ENCODE measurements at regions not wholly inside any gene's neighbourhood (a gene's known extent, or its start where the extent isn't known, plus 50 kb on each side); places are given as distances from the start of the nearest gene placed in this dataset.

DNA sequence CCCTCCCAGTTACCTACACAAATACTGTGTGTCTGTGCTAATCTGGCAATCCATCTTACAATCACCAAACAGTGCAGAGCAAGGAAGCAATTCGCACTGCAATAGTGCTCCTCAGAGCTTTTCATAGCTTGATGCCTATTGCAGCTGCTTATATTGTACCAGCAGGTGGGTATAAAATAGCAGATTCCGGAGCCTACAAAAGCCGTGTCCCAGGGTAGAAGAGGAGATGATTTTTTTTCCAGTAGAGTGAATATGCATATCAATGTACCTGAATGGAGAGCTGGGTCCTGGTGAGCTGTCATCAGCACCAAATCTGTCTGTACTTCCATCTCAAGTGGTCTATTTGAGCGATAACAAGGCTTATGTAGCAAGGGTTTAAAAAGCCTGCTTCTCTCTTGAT lies 668.4 kb downstream of the DIAPH3 start:
- no peak overlapping the region for H3K4me3 ChIP-seq (ENCODE audit: low read depth in 1 of 2, low read length in 2 of 2)
- WGBS, 2 donors = 91 to 92% methylated on average over 4 of the region's 4 CpGs
- no peaks in the 10 kb centered on the region for H3K9me3 ChIP-seq (ENCODE audit: control insufficient read depth in 2 of 2, insufficient read depth in 1 of 2, low read depth in 1 of 2, low read length in 1 of 2)
- no peaks in the 10 kb centered on the region for H3K4me1 ChIP-seq (ENCODE audit: control insufficient read depth in 2 of 2, insufficient read depth in 2 of 2, low read length in 1 of 2)
- no peaks in the 10 kb centered on the region for H3K36me3 ChIP-seq (ENCODE audit: control insufficient read depth in 2 of 2, insufficient read depth in 2 of 2, low read length in 1 of 2)
- H3K27me3 ChIP-seq (ENCODE audit: control insufficient read depth in 1 of 2, insufficient read depth in 2 of 2, low read length in 2 of 2) = no peaks in the 10 kb centered on the region
- H3K27ac ChIP-seq (ENCODE audit: low read depth in 2 of 2, low read length in 1 of 2) = no peak overlapping the region

DNA sequence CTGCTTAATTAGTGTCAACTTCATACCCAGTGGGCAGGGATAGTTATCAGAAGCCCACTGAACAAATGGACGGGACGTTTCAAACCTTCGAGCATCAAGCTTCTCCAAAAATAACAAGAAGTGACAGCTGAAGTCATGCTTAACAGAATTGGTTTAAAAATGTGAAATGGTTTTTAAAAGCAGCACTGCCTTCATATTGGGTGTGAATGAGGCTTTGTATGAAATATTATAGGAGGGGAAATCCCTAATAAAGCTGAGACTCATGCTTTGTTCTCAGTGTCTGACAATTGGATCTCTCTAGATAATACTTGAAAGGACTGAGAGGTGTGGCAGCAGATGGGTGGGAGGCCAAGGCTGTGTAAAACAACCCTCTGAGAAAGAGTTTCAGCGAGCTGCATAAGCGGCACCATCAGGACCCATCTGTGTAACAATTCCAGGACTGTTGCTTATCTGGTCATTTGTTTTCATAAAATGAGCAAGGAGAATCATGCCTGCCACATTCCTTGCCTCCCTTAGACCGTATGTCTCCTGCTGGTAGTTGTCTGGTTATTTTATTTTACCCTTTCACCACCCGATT lies 667.7 kb downstream of the DIAPH3 start:
- Histone ChIP-seq H3K27me3 (ENCODE audit: control insufficient read depth in 1 of 2, insufficient read depth in 2 of 2, low read length in 2 of 2) (no peaks in the 10 kb centered on the region), H3K27ac (ENCODE audit: low read depth in 2 of 2, low read length in 1 of 2) (no peak overlapping the region), H3K36me3 (ENCODE audit: control insufficient read depth in 2 of 2, insufficient read depth in 2 of 2, low read length in 1 of 2) (no peaks in the 10 kb centered on the region), H3K9me3 (ENCODE audit: control insufficient read depth in 2 of 2, insufficient read depth in 1 of 2, low read depth in 1 of 2, low read length in 1 of 2) (no peaks in the 10 kb centered on the region), H3K4me1 (ENCODE audit: control insufficient read depth in 2 of 2, insufficient read depth in 2 of 2, low read length in 1 of 2) (no peaks in the 10 kb centered on the region), H3K4me3 (ENCODE audit: low read depth in 1 of 2, low read length in 2 of 2) (no peak overlapping the region)
- WGBS, 2 donors = 76 to 77% methylated on average over 7 of the region's 7 CpGs

DNA sequence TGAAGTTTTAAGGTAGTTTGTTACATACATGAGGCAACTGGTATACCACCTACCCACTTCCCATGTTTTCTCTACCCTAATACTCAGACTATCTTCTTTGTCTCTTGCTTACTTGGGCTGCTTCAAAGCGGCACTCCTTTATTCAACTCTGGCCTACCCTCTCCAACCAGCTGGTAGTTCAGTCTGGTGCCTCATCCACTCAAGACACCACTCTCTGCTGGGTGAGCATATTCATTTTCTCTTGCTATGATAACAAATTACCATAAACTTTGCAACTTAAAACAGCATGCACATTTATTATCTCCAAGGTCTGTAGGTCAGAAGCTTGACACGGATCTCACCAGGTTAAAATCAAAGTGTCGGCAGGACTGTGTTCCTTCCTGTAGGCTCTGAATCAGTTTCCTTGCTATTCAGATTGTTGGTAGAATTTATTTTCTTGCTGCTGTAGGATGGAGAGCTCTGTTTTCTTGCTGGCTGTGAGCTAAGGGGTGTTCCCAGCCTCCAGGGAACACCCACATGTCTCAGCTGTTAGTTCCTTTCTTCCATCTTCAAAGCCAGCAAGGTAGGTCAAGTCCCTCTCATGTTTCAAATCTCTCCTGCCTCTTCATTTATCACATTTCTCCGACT lies 666.0 kb downstream of the DIAPH3 start:
- Histone ChIP-seq H3K4me1 (ENCODE audit: control insufficient read depth in 2 of 2, insufficient read depth in 2 of 2, low read length in 1 of 2) (no peaks in the 10 kb centered on the region), H3K36me3 (ENCODE audit: control insufficient read depth in 2 of 2, insufficient read depth in 2 of 2, low read length in 1 of 2) (no peaks in the 10 kb centered on the region), H3K4me3 (ENCODE audit: low read depth in 1 of 2, low read length in 2 of 2) (no peak overlapping the region), H3K27ac (ENCODE audit: low read depth in 2 of 2, low read length in 1 of 2) (no peak overlapping the region), H3K27me3 (ENCODE audit: control insufficient read depth in 1 of 2, insufficient read depth in 2 of 2, low read length in 2 of 2) (no peaks in the 10 kb centered on the region), H3K9me3 (ENCODE audit: control insufficient read depth in 2 of 2, insufficient read depth in 1 of 2, low read depth in 1 of 2, low read length in 1 of 2) (no peaks in the 10 kb centered on the region)
- 85 to 86% methylated on average over 4 of the region's 4 CpGs for WGBS, 2 donors

DNA sequence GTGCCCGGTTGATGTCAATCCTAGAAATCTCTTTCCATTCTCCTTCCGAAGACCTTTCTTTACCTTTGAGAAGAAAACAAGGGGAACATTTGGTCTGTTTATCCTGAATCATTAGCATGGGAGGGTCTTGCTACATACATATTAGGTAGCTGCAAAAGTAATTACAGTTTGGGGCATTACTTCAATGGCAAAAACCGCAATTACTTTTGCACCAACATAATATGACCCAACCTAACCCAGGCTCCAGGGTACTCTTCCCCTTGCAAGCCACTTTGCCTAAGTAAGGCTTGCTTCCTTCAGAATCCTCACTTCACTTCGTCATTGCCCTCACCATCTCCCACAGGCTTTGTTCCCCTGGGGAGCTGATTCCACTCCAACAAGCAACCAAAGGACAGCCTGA lies 662.7 kb downstream of the DIAPH3 start:
- H3K27me3 ChIP-seq (ENCODE audit: control insufficient read depth in 1 of 2, insufficient read depth in 2 of 2, low read length in 2 of 2) = no peaks in the 10 kb centered on the region
- WGBS, 2 donors = 84 to 90% methylated on average over 4 of the region's 4 CpGs
- H3K36me3 ChIP-seq (ENCODE audit: control insufficient read depth in 2 of 2, insufficient read depth in 2 of 2, low read length in 1 of 2) = no peaks in the 10 kb centered on the region
- H3K4me1 ChIP-seq (ENCODE audit: control insufficient read depth in 2 of 2, insufficient read depth in 2 of 2, low read length in 1 of 2) = no peaks in the 10 kb centered on the region
- no peaks in the 10 kb centered on the region for H3K9me3 ChIP-seq (ENCODE audit: control insufficient read depth in 2 of 2, insufficient read depth in 1 of 2, low read depth in 1 of 2, low read length in 1 of 2)
- H3K27ac ChIP-seq (ENCODE audit: low read depth in 2 of 2, low read length in 1 of 2) = no peak overlapping the region
- no peak overlapping the region for H3K4me3 ChIP-seq (ENCODE audit: low read depth in 1 of 2, low read length in 2 of 2)

DNA sequence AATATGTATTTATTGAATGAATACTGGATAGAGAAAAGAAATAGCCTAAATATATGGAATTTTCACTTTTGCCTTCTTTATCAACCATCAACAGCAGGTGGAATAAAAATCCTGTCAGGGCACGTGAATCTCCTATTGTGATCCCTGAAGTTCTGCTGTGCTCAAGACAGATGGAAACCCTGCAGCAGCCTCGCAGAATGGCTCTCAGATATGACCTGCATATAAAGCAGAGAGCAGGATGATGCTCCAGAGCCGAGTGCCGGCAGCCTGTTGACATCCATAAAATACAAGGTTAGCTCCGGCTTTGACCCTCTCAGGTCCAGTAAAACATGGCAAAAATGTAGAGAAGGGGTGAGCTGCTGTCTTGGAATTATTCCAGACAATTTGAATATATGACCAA lies 659.3 kb downstream of the DIAPH3 start:
- H3K4me3 ChIP-seq (ENCODE audit: low read depth in 1 of 2, low read length in 2 of 2) = no peak overlapping the region
- H3K36me3 ChIP-seq (ENCODE audit: control insufficient read depth in 2 of 2, insufficient read depth in 2 of 2, low read length in 1 of 2) = no peaks in the 10 kb centered on the region
- no peaks in the 10 kb centered on the region for H3K4me1 ChIP-seq (ENCODE audit: control insufficient read depth in 2 of 2, insufficient read depth in 2 of 2, low read length in 1 of 2)
- WGBS, 2 donors = 74 to 82% methylated on average over 5 of the region's 5 CpGs
- H3K27me3 ChIP-seq (ENCODE audit: control insufficient read depth in 1 of 2, insufficient read depth in 2 of 2, low read length in 2 of 2) = no peaks in the 10 kb centered on the region
- no peak overlapping the region for H3K27ac ChIP-seq (ENCODE audit: low read depth in 2 of 2, low read length in 1 of 2)
- peaks cover 0 to under 1% of the 10 kb centered on the region in 2 donors for H3K9me3 ChIP-seq (ENCODE audit: control insufficient read depth in 2 of 2, insufficient read depth in 1 of 2, low read depth in 1 of 2, low read length in 1 of 2)

DNA sequence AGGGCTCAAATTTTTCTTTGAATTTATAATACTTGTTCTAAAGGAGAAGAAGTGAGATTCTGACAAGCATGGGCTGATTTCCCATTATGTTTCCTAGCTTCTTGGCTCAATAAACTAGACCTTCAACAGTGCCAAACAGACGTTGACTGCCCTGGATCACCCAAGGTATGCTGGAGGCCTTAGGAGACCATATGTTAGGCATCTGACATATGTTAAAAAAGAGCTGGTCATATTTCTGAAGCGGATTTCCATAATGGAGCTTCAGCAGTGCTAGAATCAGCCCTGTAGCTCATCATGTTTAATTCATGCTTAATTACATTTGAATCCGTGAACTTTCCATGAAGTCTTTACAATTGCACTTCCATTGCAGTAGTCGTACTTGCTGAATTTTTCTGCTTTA lies 653.3 kb downstream of the DIAPH3 start:
- Histone ChIP-seq H3K36me3 (ENCODE audit: control insufficient read depth in 2 of 2, insufficient read depth in 2 of 2, low read length in 1 of 2) (no peaks in the 10 kb centered on the region), H3K27me3 (ENCODE audit: control insufficient read depth in 1 of 2, insufficient read depth in 2 of 2, low read length in 2 of 2) (no peaks in the 10 kb centered on the region), H3K27ac (ENCODE audit: low read depth in 2 of 2, low read length in 1 of 2) (no peak overlapping the region), H3K9me3 (ENCODE audit: control insufficient read depth in 2 of 2, insufficient read depth in 1 of 2, low read depth in 1 of 2, low read length in 1 of 2) (peaks cover 0 to 2% of the 10 kb centered on the region in 2 donors), H3K4me3 (ENCODE audit: low read depth in 1 of 2, low read length in 2 of 2) (no peak overlapping the region), H3K4me1 (ENCODE audit: control insufficient read depth in 2 of 2, insufficient read depth in 2 of 2, low read length in 1 of 2) (no peaks in the 10 kb centered on the region)
- WGBS, 2 donors = 73 to 78% methylated on average over 4 of the region's 4 CpGs

DNA sequence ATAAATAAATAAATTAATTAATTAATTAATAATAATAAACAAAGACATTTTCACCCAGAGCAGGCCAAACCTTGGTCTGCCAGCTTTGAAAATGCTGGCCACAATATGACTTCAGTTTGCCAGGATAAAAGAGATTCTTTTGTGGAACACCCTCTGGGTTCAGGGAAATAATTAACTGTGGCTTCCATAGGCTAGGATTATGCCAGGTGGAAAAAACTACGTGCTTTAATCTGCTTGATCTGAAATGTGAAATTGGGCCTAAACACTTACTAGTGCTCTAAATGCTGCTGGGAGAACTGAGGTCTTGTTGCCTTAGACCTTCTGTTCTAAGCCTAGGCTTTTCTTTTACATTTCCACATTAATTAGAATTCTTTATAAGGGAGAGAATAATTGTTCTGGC lies 650.0 kb downstream of the DIAPH3 start:
- no peaks in the 10 kb centered on the region for H3K27me3 ChIP-seq (ENCODE audit: control insufficient read depth in 1 of 2, insufficient read depth in 2 of 2, low read length in 2 of 2)
- H3K27ac ChIP-seq (ENCODE audit: low read depth in 2 of 2, low read length in 1 of 2) = no peak overlapping the region
- no peak overlapping the region for H3K4me3 ChIP-seq (ENCODE audit: low read depth in 1 of 2, low read length in 2 of 2)
- 31 to 43% methylated on average over 1 of the region's 1 CpG for WGBS, 2 donors
- no peaks in the 10 kb centered on the region for H3K4me1 ChIP-seq (ENCODE audit: control insufficient read depth in 2 of 2, insufficient read depth in 2 of 2, low read length in 1 of 2)
- no peaks in the 10 kb centered on the region for H3K36me3 ChIP-seq (ENCODE audit: control insufficient read depth in 2 of 2, insufficient read depth in 2 of 2, low read length in 1 of 2)
- peaks cover 0 to 2% of the 10 kb centered on the region in 2 donors for H3K9me3 ChIP-seq (ENCODE audit: control insufficient read depth in 2 of 2, insufficient read depth in 1 of 2, low read depth in 1 of 2, low read length in 1 of 2)

DNA sequence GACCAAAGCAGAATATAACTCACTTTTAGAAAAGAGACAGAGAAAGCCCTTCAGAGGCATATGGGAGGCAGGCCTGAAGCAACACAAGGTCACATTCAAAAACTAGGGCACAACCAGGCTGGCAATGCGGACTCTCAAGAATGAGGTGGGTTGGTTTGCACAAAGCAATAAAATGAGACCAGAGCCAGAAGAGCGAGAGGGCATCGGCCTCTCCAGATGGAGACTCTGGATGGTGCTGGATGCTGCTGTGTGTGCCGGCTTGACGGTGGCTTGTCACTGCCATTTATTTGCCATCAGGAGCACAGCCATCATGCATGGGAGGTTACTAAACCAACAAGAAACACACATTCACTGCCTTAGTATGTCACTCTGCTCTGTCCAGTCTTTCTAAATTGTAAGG lies 649.4 kb downstream of the DIAPH3 start:
- H3K27me3 ChIP-seq (ENCODE audit: control insufficient read depth in 1 of 2, insufficient read depth in 2 of 2, low read length in 2 of 2) = no peaks in the 10 kb centered on the region
- no peak overlapping the region for H3K27ac ChIP-seq (ENCODE audit: low read depth in 2 of 2, low read length in 1 of 2)
- 95 to 98% methylated on average over 5 of the region's 5 CpGs for WGBS, 2 donors
- peaks cover 0 to 2% of the 10 kb centered on the region in 2 donors for H3K9me3 ChIP-seq (ENCODE audit: control insufficient read depth in 2 of 2, insufficient read depth in 1 of 2, low read depth in 1 of 2, low read length in 1 of 2)
- no peaks in the 10 kb centered on the region for H3K36me3 ChIP-seq (ENCODE audit: control insufficient read depth in 2 of 2, insufficient read depth in 2 of 2, low read length in 1 of 2)
- H3K4me1 ChIP-seq (ENCODE audit: control insufficient read depth in 2 of 2, insufficient read depth in 2 of 2, low read length in 1 of 2) = no peaks in the 10 kb centered on the region
- no peak overlapping the region for H3K4me3 ChIP-seq (ENCODE audit: low read depth in 1 of 2, low read length in 2 of 2)

DNA sequence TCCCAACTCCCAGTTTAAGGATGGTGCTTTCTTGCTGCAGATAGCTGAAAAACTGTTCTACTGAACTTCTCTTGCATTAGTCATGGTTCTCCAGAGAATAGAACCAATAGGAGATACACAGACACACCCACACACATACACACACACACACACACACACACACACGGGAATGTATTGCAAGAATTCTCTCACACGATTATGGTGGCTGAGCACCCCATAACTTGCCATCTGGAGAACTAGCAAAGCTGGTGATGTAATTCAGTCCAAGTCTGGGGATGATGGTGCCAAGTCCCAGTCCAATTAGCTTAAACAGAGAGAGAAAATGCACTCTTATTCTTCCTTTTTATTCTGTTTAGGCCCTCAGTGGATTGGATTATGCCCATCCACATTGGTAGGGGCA lies 643.9 kb downstream of the DIAPH3 start:
- Histone ChIP-seq H3K9me3 (ENCODE audit: control insufficient read depth in 2 of 2, insufficient read depth in 1 of 2, low read depth in 1 of 2, low read length in 1 of 2) (no peaks in the 10 kb centered on the region), H3K4me1 (ENCODE audit: control insufficient read depth in 2 of 2, insufficient read depth in 2 of 2, low read length in 1 of 2) (no peaks in the 10 kb centered on the region), H3K27ac (ENCODE audit: low read depth in 2 of 2, low read length in 1 of 2) (no peak overlapping the region), H3K36me3 (ENCODE audit: control insufficient read depth in 2 of 2, insufficient read depth in 2 of 2, low read length in 1 of 2) (no peaks in the 10 kb centered on the region), H3K27me3 (ENCODE audit: control insufficient read depth in 1 of 2, insufficient read depth in 2 of 2, low read length in 2 of 2) (no peaks in the 10 kb centered on the region), H3K4me3 (ENCODE audit: low read depth in 1 of 2, low read length in 2 of 2) (no peak overlapping the region)
- WGBS, 2 donors = 70 to 87% methylated on average over 2 of the region's 2 CpGs

DNA sequence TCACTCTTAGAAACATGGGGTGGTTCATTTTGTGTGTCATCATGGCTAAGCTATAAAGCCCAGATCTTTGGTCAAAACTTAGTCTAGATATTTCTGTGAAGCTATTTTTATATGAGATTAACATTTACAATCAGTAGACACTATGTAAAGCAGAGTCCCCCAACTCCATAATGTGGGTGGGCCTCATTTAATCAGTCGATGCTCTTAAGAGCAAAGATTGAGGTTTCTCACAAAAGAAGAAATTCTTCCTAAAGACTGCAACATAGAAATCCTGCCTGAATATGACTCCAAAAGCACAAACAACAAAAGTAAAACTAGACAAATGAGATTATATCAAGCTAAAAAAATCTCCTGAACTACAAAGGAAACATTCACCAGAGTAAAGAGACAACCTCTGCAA lies 642.2 kb downstream of the DIAPH3 start:
- Histone ChIP-seq H3K27me3 (ENCODE audit: control insufficient read depth in 1 of 2, insufficient read depth in 2 of 2, low read length in 2 of 2) (no peaks in the 10 kb centered on the region), H3K4me3 (ENCODE audit: low read depth in 1 of 2, low read length in 2 of 2) (no peak overlapping the region), H3K4me1 (ENCODE audit: control insufficient read depth in 2 of 2, insufficient read depth in 2 of 2, low read length in 1 of 2) (no peaks in the 10 kb centered on the region), H3K9me3 (ENCODE audit: control insufficient read depth in 2 of 2, insufficient read depth in 1 of 2, low read depth in 1 of 2, low read length in 1 of 2) (no peaks in the 10 kb centered on the region), H3K27ac (ENCODE audit: low read depth in 2 of 2, low read length in 1 of 2) (no peak overlapping the region), H3K36me3 (ENCODE audit: control insufficient read depth in 2 of 2, insufficient read depth in 2 of 2, low read length in 1 of 2) (no peaks in the 10 kb centered on the region)
- 90 to 98% methylated on average over 1 of the region's 1 CpG for WGBS, 2 donors

Measured in esophagus (tissue), 2 donors.